Ovary (tissue), 3 donors: ENCODE measurements at regions not wholly inside any gene's neighbourhood (a gene's known extent, or its start where the extent isn't known, plus 50 kb on each side); places are given as distances from the start of the nearest gene placed in this dataset.
"Not testable (repeated sequence)": the region's sequence is repeated elsewhere in the genome, so short reads cannot be mapped to it uniquely, and the experiment has no call there.

Experiments
- POLR2A ChIP-seq: fragments of 450-650 bp; IDR thresholded peaks from one replicate; pipeline ENCODE4 v1.6.1; 2017; ENCODE audit warnings: antibody characterized with exemption, mild to moderate bottlenecking, moderate library complexity
- TF ChIP-seq, protein P1 (sequence below), 3 donors: fragments of 450-650 bp in 2 of 3; fragments of 200-600 bp in 1 of 3; IDR thresholded peaks; one replicate each; pipeline versions ENCODE4 v1.5.1 to v1.8.0; 2016 to 2022; ENCODE audit warnings: antibody characterized with exemption in 3 of 3, mild to moderate bottlenecking in 1 of 3
- donor health status: DM: no; HTN: no; CAD: no.

DNA sequence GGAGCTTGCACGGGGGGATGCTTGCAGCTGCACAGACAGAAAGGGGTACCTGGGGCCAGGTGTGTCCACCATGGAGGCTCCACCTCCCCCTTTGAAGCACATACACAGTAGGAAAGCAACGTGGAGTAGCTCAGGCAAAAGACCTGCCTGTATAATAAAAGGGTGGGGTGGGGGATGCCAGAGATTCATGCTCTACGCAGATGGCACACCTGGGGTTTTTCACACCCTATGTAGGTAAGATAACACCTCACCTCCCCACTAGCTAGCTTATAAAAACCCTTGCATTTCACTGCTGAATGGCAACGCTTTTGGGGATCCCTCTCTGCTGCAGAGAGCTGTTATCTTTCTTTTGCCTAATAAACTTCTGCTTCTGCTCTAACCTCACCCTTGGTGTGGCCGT is 317.3 kb downstream of the KLF13 start:
- TF ChIP-seq, protein P1, sequence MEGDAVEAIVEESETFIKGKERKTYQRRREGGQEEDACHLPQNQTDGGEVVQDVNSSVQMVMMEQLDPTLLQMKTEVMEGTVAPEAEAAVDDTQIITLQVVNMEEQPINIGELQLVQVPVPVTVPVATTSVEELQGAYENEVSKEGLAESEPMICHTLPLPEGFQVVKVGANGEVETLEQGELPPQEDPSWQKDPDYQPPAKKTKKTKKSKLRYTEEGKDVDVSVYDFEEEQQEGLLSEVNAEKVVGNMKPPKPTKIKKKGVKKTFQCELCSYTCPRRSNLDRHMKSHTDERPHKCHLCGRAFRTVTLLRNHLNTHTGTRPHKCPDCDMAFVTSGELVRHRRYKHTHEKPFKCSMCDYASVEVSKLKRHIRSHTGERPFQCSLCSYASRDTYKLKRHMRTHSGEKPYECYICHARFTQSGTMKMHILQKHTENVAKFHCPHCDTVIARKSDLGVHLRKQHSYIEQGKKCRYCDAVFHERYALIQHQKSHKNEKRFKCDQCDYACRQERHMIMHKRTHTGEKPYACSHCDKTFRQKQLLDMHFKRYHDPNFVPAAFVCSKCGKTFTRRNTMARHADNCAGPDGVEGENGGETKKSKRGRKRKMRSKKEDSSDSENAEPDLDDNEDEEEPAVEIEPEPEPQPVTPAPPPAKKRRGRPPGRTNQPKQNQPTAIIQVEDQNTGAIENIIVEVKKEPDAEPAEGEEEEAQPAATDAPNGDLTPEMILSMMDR (IDR thresholded peaks at IDR 0.05) = not testable (repeated sequence)
- TF ChIP-seq POLR2A = not testable (repeated sequence)
